IPS DF 4.7 (cell line): ENCODE measurements at regions not wholly inside any gene's neighbourhood (a gene's known extent, or its start where the extent isn't known, plus 50 kb on each side); places are given as distances from the start of the nearest gene placed in this dataset.

Experiments used
- DNase-seq: peaks from one replicate; pipeline ENCODE4 v3.0.0-alpha.2; 2013; ENCODE audit warnings: low spot score; ENCODE audit errors: extremely low read depth

GRCh38 chr10:24113901-24114300, 95.0 kb upstream of the KIAA1217 start:
- no peak for DNase-seq

GRCh38 chr10:24114556-24114955, 94.4 kb upstream of the KIAA1217 start:
- no peak for DNase-seq

- no peak for DNase-seq
These were observed 93.5 kb upstream of the KIAA1217 start for GRCh38 chr10:24115403-24115802.

- DNase-seq: no peak
These were observed 90.7 kb upstream of the KIAA1217 start for GRCh38 chr10:24118246-24118645.

GRCh38 chr10:24119896-24120295, 89.0 kb upstream of the KIAA1217 start:
- DNase-seq: no peak

- no peak for DNase-seq
These were observed 88.3 kb upstream of the KIAA1217 start for GRCh38 chr10:24120646-24121045.

GRCh38 chr10:24127516-24127915, 81.4 kb upstream of the KIAA1217 start:
- DNase-seq: no peak

- no peak for DNase-seq
These were observed 80.7 kb upstream of the KIAA1217 start for GRCh38 chr10:24128066-24128730.

GRCh38 chr10:24132741-24133140, 76.2 kb upstream of the KIAA1217 start:
- DNase-seq: no peak

GRCh38 chr10:24133835-24134234, 75.1 kb upstream of the KIAA1217 start:
- DNase-seq: no peak

GRCh38 chr10:24136070-24136469, 72.9 kb upstream of the KIAA1217 start:
- no peak for DNase-seq

- no peak for DNase-seq
These were observed 61.6 kb upstream of the KIAA1217 start for GRCh38 chr10:24147321-24147720.

- DNase-seq: no peak
These were observed 59.3 kb upstream of the KIAA1217 start for GRCh38 chr10:24149640-24150039.

GRCh38 chr10:24150853-24151252, 58.1 kb upstream of the KIAA1217 start:
- DNase-seq: no peak

GRCh38 chr10:24152270-24152669, 56.7 kb upstream of the KIAA1217 start:
- no peak for DNase-seq

- DNase-seq: no peak
These were observed 55.9 kb upstream of the KIAA1217 start for GRCh38 chr10:24153031-24153430.

- DNase-seq: no peak
These were observed 55.4 kb upstream of the KIAA1217 start for GRCh38 chr10:24153537-24153936.

GRCh38 chr10:24156686-24157085, 52.3 kb upstream of the KIAA1217 start:
- no peak for DNase-seq

- no peak for DNase-seq
These were observed 51.4 kb upstream of the KIAA1217 start for GRCh38 chr10:24157567-24157966.
